ENCODE measurements at regions not wholly inside any gene's neighbourhood (a gene's known extent, or its start where the extent isn't known, plus 50 kb on each side); places are given as distances from the start of the nearest gene placed in this dataset.

DNA sequence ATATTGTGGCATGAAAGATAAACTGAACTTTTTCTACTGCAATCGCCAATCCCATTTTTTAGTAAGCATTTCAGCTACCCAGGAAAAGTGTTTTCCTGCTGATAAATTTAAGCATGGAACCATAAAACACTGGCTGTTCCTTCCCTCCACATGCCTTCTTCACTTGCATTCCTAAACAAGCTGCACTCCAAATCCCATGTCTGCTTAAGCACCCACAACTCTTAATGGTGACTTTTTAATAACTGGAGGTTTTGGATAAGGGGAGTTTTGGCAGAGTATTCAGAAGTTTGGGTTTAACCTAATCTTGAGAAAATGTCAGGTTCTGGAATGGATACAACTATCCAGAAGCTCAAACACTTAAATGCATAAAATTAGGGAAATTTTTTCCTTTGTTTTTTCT is 345.6 kb upstream of the CA10 start:
- Histone ChIP-seq H2BK120ac (ENCODE audit: low read depth, low read length) (no peak overlapping the region), H3K27me3 (ENCODE audit: control insufficient read depth, insufficient read depth, low read length) (no peaks in the 10 kb centered on the region), H4K8ac (ENCODE audit: low read depth in 2 of 2, low read length in 2 of 2) (no peak overlapping the region), H2AK5ac (ENCODE audit: low read depth, low read length) (no peak overlapping the region), H3K18ac (ENCODE audit: low read depth, low read length) (no peak overlapping the region), H4K91ac (ENCODE audit: insufficient read depth, low read depth, low read length) (no peak overlapping the region), H3K14ac (replicated peaks; ENCODE audit: low read depth, low read length) (no peak overlapping the region), H3K9me3 (ENCODE audit: control insufficient read depth, insufficient read depth, low read length) (peaks cover 3% of the 10 kb centered on the region; the same call in 1 of the 2 replicates), H3K36me3 (ENCODE audit: control insufficient read depth, insufficient read depth, low read length) (no peaks in the 10 kb centered on the region), H2AK9ac (replicated peaks; ENCODE audit: low read depth, low read length, poor library complexity) (no peak overlapping the region), H3K4me2 (ENCODE audit: low read depth, low read length) (no peak overlapping the region), H2BK20ac (ENCODE audit: low read depth, low read length) (no peak overlapping the region), H3K4me3 (ENCODE audit: insufficient read depth, low read depth, low read length) (no peak overlapping the region), H4K20me1 (ENCODE audit: insufficient read depth, low read length) (no peaks in the 10 kb centered on the region), H3K79me1 (ENCODE audit: low read depth in 1 of 2, low read length in 2 of 2) (no peaks in the 10 kb centered on the region), H3K27ac (ENCODE audit: insufficient read depth, low read length) (no peak overlapping the region), H4K5ac (ENCODE audit: low read depth, low read length) (no peak overlapping the region), H2AFZ (replicated peaks; ENCODE audit: low read length, poor library complexity) (no peak overlapping the region), H3K9ac (ENCODE audit: low read depth, low read length) (no peak overlapping the region), H3K23ac (ENCODE audit: low read depth, low read length) (no peak overlapping the region), H2BK15ac (ENCODE audit: low read depth, low read length) (no peak overlapping the region), H3K4ac (ENCODE audit: low read depth, low read length) (no peak overlapping the region), H3K9me1 (ENCODE audit: insufficient read depth, low read length) (no peaks in the 10 kb centered on the region), H3K56ac (ENCODE audit: extremely low read depth, insufficient read depth, low read length) (no peak overlapping the region), H3K4me1 (ENCODE audit: control insufficient read depth, insufficient read depth, low read length) (no peaks in the 10 kb centered on the region), H2BK5ac (ENCODE audit: low read depth, low read length, poor library complexity, severe bottlenecking) (no peak overlapping the region)
- ChIA-PET CTCF (no interaction called here), POLR2A (ENCODE audit: unreplicated experiment) (no interaction called here)
- TF ChIP-seq POLR2A (IDR thresholded peaks at IDR 0.05; ENCODE audit: low read depth, low read length), result no peak
- TF ChIP-seq, protein P1, sequence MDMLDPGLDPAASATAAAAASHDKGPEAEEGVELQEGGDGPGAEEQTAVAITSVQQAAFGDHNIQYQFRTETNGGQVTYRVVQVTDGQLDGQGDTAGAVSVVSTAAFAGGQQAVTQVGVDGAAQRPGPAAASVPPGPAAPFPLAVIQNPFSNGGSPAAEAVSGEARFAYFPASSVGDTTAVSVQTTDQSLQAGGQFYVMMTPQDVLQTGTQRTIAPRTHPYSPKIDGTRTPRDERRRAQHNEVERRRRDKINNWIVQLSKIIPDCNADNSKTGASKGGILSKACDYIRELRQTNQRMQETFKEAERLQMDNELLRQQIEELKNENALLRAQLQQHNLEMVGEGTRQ (IDR thresholded peaks at IDR 0.05; ENCODE audit: low read depth, low read length), result no peak
- no peak for TF ChIP-seq FOS (IDR thresholded peaks at IDR 0.05; ENCODE audit: low read depth, low read length)
- TF ChIP-seq SMC3 (IDR thresholded peaks at IDR 0.05; ENCODE audit: low read depth, low read length), result no peak
- TF ChIP-seq MAFK (IDR thresholded peaks at IDR 0.05; ENCODE audit: low read depth, low read length), result no peak
- TF ChIP-seq RAD21 (IDR thresholded peaks at IDR 0.05; ENCODE audit: low read length), result no peak
- no peak for TF ChIP-seq BHLHE40 (IDR thresholded peaks at IDR 0.05; ENCODE audit: low read depth, low read length)
- in situ Hi-C loops (cut with MboI; ENCODE audit: low sequenced_read_pairs) (no loop called here), intact Hi-C loops (cut with micrococcal nuclease) (no loop called here), dilution Hi-C loops (cut with HindIII; ENCODE audit: low sequenced_read_pairs, unreplicated experiment) (no loop called here)
- DNase-seq (no peak), ATAC-seq (ENCODE audit: low read depth) (no peak)
- no CpG with 5 or more reads among the region's 1 CpG for WGBS, 2 experiments (ENCODE audit: extremely low coverage in 2 of 2, insufficient read length in 1 of 2)
- no TSS peak for BruUV-seq (replicated peaks)

All from IMR-90 (cell line).